IMR-90 (cell line): ENCODE measurements at regions not wholly inside any gene's neighbourhood (a gene's known extent, or its start where the extent isn't known, plus 50 kb on each side); places are given as distances from the start of the nearest gene placed in this dataset.

Experiments
- ATAC-seq: fragments of 200-7000 bp; cut with Tn5 transposase; 2 replicates; pipeline ENCODE4 v1.9.1; 2020; ENCODE audit warnings: low read depth, mild to moderate bottlenecking, moderate library complexity
- BruUV-seq: library from RNA; stranded (reverse); fragments of 400-500 nt; replicated peaks from 2 replicates; lab custom pipeline; 2021; lab: Mats Ljungman, UMichigan
- CTCF ChIA-PET: fragments of 300-600 bp; formaldehyde crosslinking; extraction: SDS; loops from one replicate; lab custom pipeline; 2021; ENCODE audit warnings: antibody characterized with exemption; lab: Yijun Ruan, JAX
- POLR2A ChIA-PET: fragments of 300-600 bp; sonication (Branson Sonifier 250); formaldehyde crosslinking; loops from one replicate; lab custom pipeline; 2022; ENCODE audit warnings: antibody characterized with exemption; ENCODE audit not compliant: unreplicated experiment; lab: Charles Lee
- DNase-seq: peaks from one replicate; pipeline ENCODE4 v3.0.0; 2013
- H2AFZ ChIP-seq: replicated peaks from 2 replicates; pipeline ENCODE3; 2013; ENCODE audit warnings: low read length, mild to moderate bottlenecking; ENCODE audit not compliant: poor library complexity
- H2AK5ac ChIP-seq: 2 replicates; pipeline ENCODE4 v1.6.1; 2013; ENCODE audit warnings: low read depth, low read length, inconsistent platforms
- H2AK9ac ChIP-seq: replicated peaks from 2 replicates; pipeline ENCODE3; 2013; ENCODE audit warnings: mild to moderate bottlenecking, low read depth, low read length, moderate library complexity; ENCODE audit not compliant: poor library complexity
- H2BK120ac ChIP-seq: 2 replicates; pipeline ENCODE4 v1.6.1; 2013; ENCODE audit warnings: low read depth, low read length, inconsistent platforms
- H2BK15ac ChIP-seq: 3 replicates; pipeline ENCODE4 v1.6.1; 2013; ENCODE audit warnings: low read depth, low read length, inconsistent platforms
- H2BK20ac ChIP-seq: 2 replicates; pipeline ENCODE4 v1.6.1; 2013; ENCODE audit warnings: low read depth, mild to moderate bottlenecking, inconsistent platforms, low read length, moderate library complexity
- H2BK5ac ChIP-seq: 2 replicates; pipeline ENCODE4 v1.6.1; 2013; ENCODE audit warnings: mild to moderate bottlenecking, low read depth, low read length, inconsistent platforms; ENCODE audit not compliant: poor library complexity, severe bottlenecking
- H3K14ac ChIP-seq: replicated peaks from 2 replicates; pipeline ENCODE4 v1.6.1; 2013; ENCODE audit warnings: low read depth, low read length, inconsistent platforms
- H3K18ac ChIP-seq: 2 replicates; pipeline ENCODE4 v1.6.1; 2013; ENCODE audit warnings: low read depth, low read length, control low read depth
- H3K23ac ChIP-seq: 2 replicates; pipeline ENCODE4 v1.6.1; 2013; ENCODE audit warnings: low read depth, low read length, inconsistent platforms
- H3K27ac ChIP-seq: 2 replicates; pipeline ENCODE4 v1.5.1; 2013; ENCODE audit warnings: mild to moderate bottlenecking, control low read depth, low read length; ENCODE audit not compliant: insufficient read depth
- H3K27me3 ChIP-seq: 2 replicates; pipeline ENCODE4 v1.6.1; 2013; ENCODE audit warnings: low read length; ENCODE audit not compliant: control insufficient read depth, insufficient read depth
- H3K36me3 ChIP-seq: 2 replicates; pipeline ENCODE4 v1.6.1; 2013; ENCODE audit warnings: low read length, mixed read lengths; ENCODE audit not compliant: control insufficient read depth, insufficient read depth
- H3K4ac ChIP-seq: 2 replicates; pipeline ENCODE4 v1.6.1; 2013; ENCODE audit warnings: low read depth, low read length, inconsistent platforms
- H3K4me1 ChIP-seq: 2 replicates; pipeline ENCODE4 v1.6.1; 2013; ENCODE audit warnings: low read length, mixed read lengths; ENCODE audit not compliant: control insufficient read depth, insufficient read depth
- H3K4me2 ChIP-seq: 2 replicates; pipeline ENCODE4 v1.6.1; 2013; ENCODE audit warnings: low read depth, mild to moderate bottlenecking, control low read depth, low read length, moderate library complexity
- H3K4me3 ChIP-seq: 2 replicates; pipeline ENCODE4 v1.5.1; 2013; ENCODE audit warnings: low read depth, mild to moderate bottlenecking, control low read depth, low read length, moderate library complexity; ENCODE audit not compliant: insufficient read depth
- H3K56ac ChIP-seq: 2 replicates; pipeline ENCODE4 v1.6.1; 2013; ENCODE audit warnings: low read length, inconsistent platforms; ENCODE audit not compliant: insufficient read depth; ENCODE audit errors: extremely low read depth
- H3K79me1 ChIP-seq, 2 experiments: 2 replicates each; pipeline ENCODE4 v1.6.1; 2013; ENCODE audit warnings: low read length in 2 of 2, inconsistent platforms in 1 of 2, low read depth in 1 of 2
- H3K9ac ChIP-seq: 2 replicates; pipeline ENCODE4 v1.6.1; 2013; ENCODE audit warnings: low read depth, low read length, control low read depth
- H3K9me1 ChIP-seq: 2 replicates; pipeline ENCODE4 v1.6.1; 2013; ENCODE audit warnings: low read length, inconsistent platforms; ENCODE audit not compliant: insufficient read depth
- H3K9me3 ChIP-seq: 2 replicates; pipeline ENCODE4 v1.6.1; 2013; ENCODE audit warnings: low read length; ENCODE audit not compliant: control insufficient read depth, insufficient read depth
- H4K20me1 ChIP-seq: 2 replicates; pipeline ENCODE4 v1.6.1; 2013; ENCODE audit warnings: low read length, inconsistent platforms; ENCODE audit not compliant: insufficient read depth
- H4K5ac ChIP-seq: 2 replicates; pipeline ENCODE4 v1.6.1; 2013; ENCODE audit warnings: mild to moderate bottlenecking, low read depth, low read length, control low read depth
- H4K8ac ChIP-seq, 2 experiments: 2 replicates each; pipeline ENCODE4 v1.6.1; 2013; ENCODE audit warnings: low read depth in 2 of 2, low read length in 2 of 2, control low read depth in 1 of 2, inconsistent platforms in 1 of 2
- H4K91ac ChIP-seq: 2 replicates; pipeline ENCODE4 v1.6.1; 2013; ENCODE audit warnings: low read depth, low read length, inconsistent platforms; ENCODE audit not compliant: insufficient read depth
- CTCF ChIP-seq: conservative IDR thresholded peaks from 2 replicates; pipeline ENCODE4 v1.5.1; 2012; ENCODE audit warnings: mild to moderate bottlenecking, low read depth, low read length, improper control_type of control experiment
- NFE2L2 ChIP-seq: fragments of 150-350 bp; IDR thresholded peaks from 2 replicates; pipeline ENCODE4 v1.6.1; 2016; ENCODE audit warnings: low read depth, mild to moderate bottlenecking, low read length
- RAD21 ChIP-seq: IDR thresholded peaks from 2 replicates; pipeline ENCODE4 v1.6.1; 2012; ENCODE audit warnings: low read length, improper control_type of control experiment
- RCOR1 ChIP-seq: IDR thresholded peaks from 2 replicates; pipeline ENCODE4 v1.6.1; 2012; ENCODE audit warnings: mild to moderate bottlenecking, low read length, improper control_type of control experiment; ENCODE audit not compliant: insufficient replicate concordance
- RFX5 ChIP-seq: IDR thresholded peaks from 2 replicates; pipeline ENCODE4 v1.8.0; 2012; ENCODE audit warnings: low read depth, mild to moderate bottlenecking, low read length, moderate library complexity
- WGBS, 2 experiments: methylation state at CpG; one replicate each; pipeline versions ENCODE4 v1.1.5 to v1.1.7; 2013; ENCODE audit warnings: missing lambda C conversion rate in 2 of 2; ENCODE audit not compliant: insufficient read length in 1 of 2; ENCODE audit errors: extremely low coverage in 2 of 2; 5-methylcytosine and 5-hydroxymethylcytosine counted together
- dilution Hi-C: fragments of 300-500 bp; cut with HindIII; formaldehyde crosslinking; loops from one replicate; pipeline ENCODE4 v1.14.3; 2018; ENCODE audit warnings: low sequenced_read_pairs; ENCODE audit not compliant: unreplicated experiment
- in situ Hi-C: fragments of 300-500 bp; cut with MboI; formaldehyde crosslinking; loops from 3 replicates; pipeline ENCODE4 v1.14.3; 2019; ENCODE audit warnings: low sequenced_read_pairs, inconsistent platforms, mixed read lengths
- intact Hi-C: fragments of 100-400 bp; cut with micrococcal nuclease; formaldehyde crosslinking; loops from 2 replicates; pipeline ENCODE4 v1.10.0; 2022

GRCh38 chr3:34106379-34106778 lies 307.9 kb downstream of the PDCD6IP start:
- H2BK15ac ChIP-seq: no peak overlapping the region
- no peak overlapping the region for H3K4me2 ChIP-seq
- H3K4me1 ChIP-seq: no peaks in the 10 kb centered on the region
- no peak overlapping the region for H2BK20ac ChIP-seq
- H3K18ac ChIP-seq: no peak overlapping the region
- H3K79me1 ChIP-seq: no peaks in the 10 kb centered on the region
- ChIA-PET CTCF (no interaction called here), POLR2A (no interaction called here)
- no peak overlapping the region for H3K27ac ChIP-seq
- no CpG with 5 or more reads among the region's 3 CpGs for WGBS, 2 experiments
- dilution Hi-C loops (no loop called here), intact Hi-C loops (no loop called here), in situ Hi-C loops (no loop called here)
- DNase-seq (no peak), ATAC-seq (no peak)
- H2BK120ac ChIP-seq: no peak overlapping the region
- no peak overlapping the region for H2AK5ac ChIP-seq
- H3K56ac ChIP-seq: no peak overlapping the region
- no peaks in the 10 kb centered on the region for H3K9me3 ChIP-seq
- no peak overlapping the region for H2AK9ac ChIP-seq
- H3K27me3 ChIP-seq: no peaks in the 10 kb centered on the region
- no peak overlapping the region for H3K4ac ChIP-seq
- no peak overlapping the region for H3K14ac ChIP-seq
- no peaks in the 10 kb centered on the region for H4K20me1 ChIP-seq
- no peak overlapping the region for H2AFZ ChIP-seq
- no peak overlapping the region for H4K5ac ChIP-seq
- H3K4me3 ChIP-seq: no peak overlapping the region
- H3K23ac ChIP-seq: no peak overlapping the region
- no peak overlapping the region for H4K91ac ChIP-seq
- H4K8ac ChIP-seq: no peak overlapping the region
- BruUV-seq: no TSS peak
- no peaks in the 10 kb centered on the region for H3K36me3 ChIP-seq
- TF ChIP-seq RFX5 (no peak), NFE2L2 (no peak), RCOR1 (no peak), RAD21 (no peak), CTCF (no peak)
- H3K9me1 ChIP-seq: no peaks in the 10 kb centered on the region
- H3K9ac ChIP-seq: no peak overlapping the region
- H2BK5ac ChIP-seq: no peak overlapping the region
